ENCODE measurements at regions not wholly inside any gene's neighbourhood (a gene's known extent, or its start where the extent isn't known, plus 50 kb on each side); places are given as distances from the start of the nearest gene placed in this dataset.
"Not testable (repeated sequence)": the region's sequence is repeated elsewhere in the genome, so short reads cannot be mapped to it uniquely, and the experiment has no call there.

DNA sequence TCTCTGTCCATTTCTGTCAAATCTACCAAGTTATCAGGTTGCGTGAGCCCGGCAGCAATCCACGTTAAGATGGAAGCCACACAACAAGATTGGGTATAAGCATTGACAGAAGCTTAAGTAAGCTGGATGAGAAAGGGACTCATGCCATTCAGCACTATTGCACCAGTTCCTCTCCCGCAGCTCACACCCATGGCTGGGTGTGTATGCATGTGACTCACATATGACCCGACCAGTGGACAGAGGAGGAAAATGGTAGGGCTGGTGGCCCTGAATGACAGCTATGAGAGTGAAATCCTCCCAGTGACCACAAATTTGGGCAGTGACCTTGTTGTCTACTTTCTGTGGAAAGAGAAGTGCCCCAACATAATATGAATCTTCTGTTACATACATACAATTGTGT lies 113.5 kb downstream of the OTOR start:
- no peak overlapping the region for H3K27ac ChIP-seq (ENCODE audit: low read depth, low read length)
- H3K9ac ChIP-seq (ENCODE audit: low read depth in 1 of 2, low read length in 2 of 2), result no peak overlapping the region

DNA sequence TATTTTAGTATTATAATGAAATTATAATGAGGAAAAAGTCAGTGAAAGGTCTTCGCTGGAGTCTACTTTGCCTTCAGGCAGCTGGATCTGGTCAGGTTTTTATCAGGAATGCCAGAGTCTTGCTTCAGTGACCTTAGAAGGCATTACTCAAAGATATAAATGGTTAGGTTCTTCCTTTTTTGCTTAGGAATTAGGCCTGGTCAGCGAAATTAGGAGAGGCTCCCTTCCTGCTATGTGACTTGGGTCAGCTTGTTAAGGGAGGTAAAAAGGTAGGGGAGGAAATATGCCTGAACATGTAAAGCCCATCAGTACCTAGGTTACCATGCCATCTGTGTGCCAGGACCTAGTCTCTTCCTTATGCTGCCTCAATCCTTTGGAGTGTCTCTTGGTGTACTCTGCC lies 115.1 kb downstream of the OTOR start:
- Histone ChIP-seq H3K9ac (ENCODE audit: low read depth in 1 of 2, low read length in 2 of 2) (no peak overlapping the region), H3K9me3 (ENCODE audit: control insufficient read depth in 1 of 2, low read length in 2 of 2) (no peaks in the 10 kb centered on the region), H3K27ac (ENCODE audit: low read depth, low read length) (no peak overlapping the region), H3K27me3 (ENCODE audit: control insufficient read depth in 1 of 2, insufficient read depth in 2 of 2, low read length in 2 of 2) (no peaks in the 10 kb centered on the region), H3K4me3 (ENCODE audit: low read depth in 1 of 2, low read length in 2 of 2) (no peak overlapping the region), H3K4me1 (ENCODE audit: control insufficient read depth in 1 of 2, insufficient read depth in 2 of 2, low read length in 2 of 2) (no peaks in the 10 kb centered on the region), H3K36me3 (ENCODE audit: control insufficient read depth in 1 of 2, insufficient read depth in 2 of 2, low read length in 2 of 2) (no peaks in the 10 kb centered on the region)

More for the DNA sequence above, 113.5 kb downstream of the OTOR start:
- Histone ChIP-seq H3K4me1 (ENCODE audit: control insufficient read depth in 1 of 2, insufficient read depth in 2 of 2, low read length in 2 of 2) (no peaks in the 10 kb centered on the region), H3K27me3 (ENCODE audit: control insufficient read depth in 1 of 2, insufficient read depth in 2 of 2, low read length in 2 of 2) (no peaks in the 10 kb centered on the region), H3K9me3 (ENCODE audit: control insufficient read depth in 1 of 2, low read length in 2 of 2) (no peaks in the 10 kb centered on the region), H3K36me3 (ENCODE audit: control insufficient read depth in 1 of 2, insufficient read depth in 2 of 2, low read length in 2 of 2) (no peaks in the 10 kb centered on the region), H3K4me3 (ENCODE audit: low read depth in 1 of 2, low read length in 2 of 2) (no peak overlapping the region)

DNA sequence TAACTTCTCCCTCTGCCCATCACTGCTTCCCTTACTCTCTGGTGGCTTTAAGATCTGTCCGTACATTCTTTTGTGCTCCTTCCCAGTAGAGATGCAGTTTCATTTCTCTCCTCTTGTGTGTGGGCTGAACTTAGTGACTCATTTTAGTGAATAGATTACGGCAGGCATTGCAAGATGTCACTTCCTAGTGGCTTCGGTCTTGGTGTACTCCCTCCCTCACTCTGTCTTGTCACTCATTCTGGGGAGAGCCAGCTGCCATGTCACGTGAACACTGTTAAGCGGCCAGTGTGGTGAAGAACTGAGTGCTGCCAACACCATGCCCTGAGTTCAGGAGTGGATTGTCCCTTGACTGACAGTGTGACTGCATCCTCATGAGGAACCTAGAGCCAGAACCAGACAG lies 115.9 kb downstream of the OTOR start:
- Histone ChIP-seq H3K27me3 (ENCODE audit: control insufficient read depth in 1 of 2, insufficient read depth in 2 of 2, low read length in 2 of 2) (no peaks in the 10 kb centered on the region), H3K27ac (ENCODE audit: low read depth, low read length) (no peak overlapping the region), H3K9ac (ENCODE audit: low read depth in 1 of 2, low read length in 2 of 2) (no peak overlapping the region), H3K36me3 (ENCODE audit: control insufficient read depth in 1 of 2, insufficient read depth in 2 of 2, low read length in 2 of 2) (no peaks in the 10 kb centered on the region), H3K4me3 (ENCODE audit: low read depth in 1 of 2, low read length in 2 of 2) (no peak overlapping the region), H3K9me3 (ENCODE audit: control insufficient read depth in 1 of 2, low read length in 2 of 2) (no peaks in the 10 kb centered on the region), H3K4me1 (ENCODE audit: control insufficient read depth in 1 of 2, insufficient read depth in 2 of 2, low read length in 2 of 2) (no peaks in the 10 kb centered on the region)

DNA sequence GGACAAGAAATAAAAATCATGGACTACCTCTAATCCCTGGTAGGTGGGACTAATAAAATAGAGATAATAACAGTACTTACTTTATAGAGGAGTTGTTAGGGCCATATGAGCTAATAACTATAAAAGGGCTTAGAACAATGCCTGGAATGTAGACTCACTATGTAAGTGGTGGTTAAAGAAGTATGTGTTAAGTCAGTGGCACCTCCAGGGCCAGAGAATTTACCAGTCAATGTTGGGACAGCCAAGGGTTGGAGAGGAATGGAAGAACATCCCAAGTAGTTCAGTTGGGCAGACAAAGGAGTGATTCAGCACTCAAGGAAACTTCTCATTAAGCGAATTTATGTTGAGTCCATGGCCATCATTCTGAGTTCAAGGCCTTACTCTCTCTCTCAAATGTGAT lies 116.8 kb downstream of the OTOR start:
- Histone ChIP-seq H3K9ac (ENCODE audit: low read depth in 1 of 2, low read length in 2 of 2) (no peak overlapping the region), H3K4me3 (ENCODE audit: low read depth in 1 of 2, low read length in 2 of 2) (no peak overlapping the region)

DNA sequence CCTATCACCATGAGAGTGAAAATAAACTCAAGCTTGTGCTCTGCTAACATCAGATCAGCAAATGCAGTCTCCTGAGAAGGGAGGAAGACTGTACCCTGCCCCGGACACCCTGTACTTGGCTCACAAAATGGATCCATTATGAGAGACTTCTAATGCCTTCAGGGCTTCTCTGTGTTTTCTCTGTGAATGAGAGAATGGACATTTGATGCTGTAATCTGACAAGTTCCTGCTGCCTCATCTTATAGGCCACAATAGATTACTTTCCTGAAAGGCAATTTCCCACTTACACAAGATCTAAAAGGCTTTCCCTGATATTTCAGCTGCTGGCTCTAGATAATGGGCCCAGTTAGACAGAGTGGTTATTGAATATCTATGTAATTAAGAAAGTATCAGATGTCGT lies 117.2 kb downstream of the OTOR start:
- no peaks in the 10 kb centered on the region for H3K36me3 ChIP-seq (ENCODE audit: control insufficient read depth in 1 of 2, insufficient read depth in 2 of 2, low read length in 2 of 2)
- no peak overlapping the region for H3K27ac ChIP-seq (ENCODE audit: low read depth, low read length)
- H3K4me1 ChIP-seq (ENCODE audit: control insufficient read depth in 1 of 2, insufficient read depth in 2 of 2, low read length in 2 of 2), result no peaks in the 10 kb centered on the region
- H3K27me3 ChIP-seq (ENCODE audit: control insufficient read depth in 1 of 2, insufficient read depth in 2 of 2, low read length in 2 of 2), result no peaks in the 10 kb centered on the region
- no peak overlapping the region for H3K4me3 ChIP-seq (ENCODE audit: low read depth in 1 of 2, low read length in 2 of 2)
- H3K9ac ChIP-seq (ENCODE audit: low read depth in 1 of 2, low read length in 2 of 2), result no peak overlapping the region
- no peaks in the 10 kb centered on the region for H3K9me3 ChIP-seq (ENCODE audit: control insufficient read depth in 1 of 2, low read length in 2 of 2)

More for the DNA sequence above, 116.8 kb downstream of the OTOR start:
- no peaks in the 10 kb centered on the region for H3K36me3 ChIP-seq (ENCODE audit: control insufficient read depth in 1 of 2, insufficient read depth in 2 of 2, low read length in 2 of 2)
- no peaks in the 10 kb centered on the region for H3K4me1 ChIP-seq (ENCODE audit: control insufficient read depth in 1 of 2, insufficient read depth in 2 of 2, low read length in 2 of 2)
- H3K27ac ChIP-seq (ENCODE audit: low read depth, low read length), result no peak overlapping the region
- no peaks in the 10 kb centered on the region for H3K27me3 ChIP-seq (ENCODE audit: control insufficient read depth in 1 of 2, insufficient read depth in 2 of 2, low read length in 2 of 2)
- H3K9me3 ChIP-seq (ENCODE audit: control insufficient read depth in 1 of 2, low read length in 2 of 2), result no peaks in the 10 kb centered on the region

DNA sequence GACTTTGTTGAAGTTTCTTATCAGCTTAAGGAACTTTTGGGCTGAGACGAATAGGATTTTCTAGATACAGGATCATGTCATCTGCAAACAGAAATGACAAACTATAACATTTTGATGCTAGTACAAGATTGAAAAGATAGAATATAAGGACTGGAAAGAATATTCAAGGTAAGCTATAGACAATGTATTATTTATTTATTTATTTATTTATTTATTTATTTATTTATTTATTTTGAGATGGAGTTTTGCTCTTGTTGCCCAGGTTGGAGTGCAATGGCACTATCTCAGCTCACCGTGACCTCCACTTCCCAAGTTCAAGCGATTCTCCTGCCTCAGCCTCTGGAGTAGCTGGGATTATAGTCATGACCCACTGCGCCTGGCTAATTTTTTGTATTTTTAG lies 125.0 kb downstream of the OTOR start:
- H3K36me3 ChIP-seq (ENCODE audit: control insufficient read depth in 1 of 2, insufficient read depth in 2 of 2, low read length in 2 of 2); H3K9ac ChIP-seq (ENCODE audit: low read depth in 1 of 2, low read length in 2 of 2); H3K4me1 ChIP-seq (ENCODE audit: control insufficient read depth in 1 of 2, insufficient read depth in 2 of 2, low read length in 2 of 2); H3K9me3 ChIP-seq (ENCODE audit: control insufficient read depth in 1 of 2, low read length in 2 of 2); H3K27me3 ChIP-seq (ENCODE audit: control insufficient read depth in 1 of 2, insufficient read depth in 2 of 2, low read length in 2 of 2); H3K27ac ChIP-seq (ENCODE audit: low read depth, low read length); H3K4me3 ChIP-seq (ENCODE audit: low read depth in 1 of 2, low read length in 2 of 2): not testable (repeated sequence)

DNA sequence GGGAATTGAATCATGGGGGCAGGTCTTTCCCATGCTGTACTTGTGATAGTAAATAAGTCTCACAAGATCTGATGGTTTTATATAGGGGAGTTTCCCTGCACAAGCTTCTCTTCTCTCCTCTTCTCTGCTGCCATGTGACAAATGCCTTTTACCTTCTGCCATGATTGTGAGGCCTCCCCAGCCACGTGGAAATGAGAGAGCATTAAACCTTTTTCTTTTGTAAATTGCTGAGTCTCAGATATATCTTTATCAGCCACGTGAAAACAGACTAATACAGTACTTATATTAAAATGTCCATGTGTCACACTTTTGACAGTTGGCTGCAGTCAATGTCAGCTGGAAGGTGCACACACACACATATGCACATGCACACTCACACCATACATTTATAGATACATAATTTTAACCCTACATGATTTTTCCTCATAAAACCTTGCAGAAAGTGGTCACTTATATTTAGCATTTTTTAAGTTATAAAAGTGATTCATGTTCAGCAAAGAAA lies 128.9 kb downstream of the OTOR start:
- no peaks in the 10 kb centered on the region for H3K4me1 ChIP-seq (ENCODE audit: control insufficient read depth in 1 of 2, insufficient read depth in 2 of 2, low read length in 2 of 2)
- no peak overlapping the region for H3K4me3 ChIP-seq (ENCODE audit: low read depth in 1 of 2, low read length in 2 of 2)
- no peaks in the 10 kb centered on the region for H3K27me3 ChIP-seq (ENCODE audit: control insufficient read depth in 1 of 2, insufficient read depth in 2 of 2, low read length in 2 of 2)
- H3K27ac ChIP-seq (ENCODE audit: low read depth, low read length), result no peak overlapping the region
- H3K36me3 ChIP-seq (ENCODE audit: control insufficient read depth in 1 of 2, insufficient read depth in 2 of 2, low read length in 2 of 2), result no peaks in the 10 kb centered on the region
- H3K9ac ChIP-seq (ENCODE audit: low read depth in 1 of 2, low read length in 2 of 2), result no peak overlapping the region
- H3K9me3 ChIP-seq (ENCODE audit: control insufficient read depth in 1 of 2, low read length in 2 of 2), result no peaks in the 10 kb centered on the region

DNA sequence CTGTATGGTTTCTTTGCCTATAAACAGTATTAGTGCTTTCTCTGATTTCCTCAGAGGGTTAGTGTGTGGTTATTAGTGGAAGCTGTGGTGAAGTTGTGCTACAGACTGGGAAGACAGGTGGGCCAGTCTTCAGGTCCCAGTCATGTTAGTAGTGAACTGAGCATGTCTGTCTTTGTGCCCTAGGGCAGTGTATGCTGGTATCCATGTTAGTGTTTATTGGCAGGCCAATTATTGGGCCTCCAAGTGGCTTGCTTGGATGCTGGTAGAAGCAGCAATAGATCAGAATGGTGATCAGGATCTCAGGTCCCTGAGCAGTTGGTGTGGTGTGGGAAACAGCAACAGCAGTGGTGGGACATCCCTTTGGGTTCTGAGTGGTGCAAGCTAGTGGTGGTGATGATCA lies 137.6 kb downstream of the OTOR start:
- Histone ChIP-seq H3K4me3 (ENCODE audit: low read depth in 1 of 2, low read length in 2 of 2) (no peak overlapping the region), H3K27ac (ENCODE audit: low read depth, low read length) (no peak overlapping the region), H3K9me3 (ENCODE audit: control insufficient read depth in 1 of 2, low read length in 2 of 2) (no peaks in the 10 kb centered on the region), H3K27me3 (ENCODE audit: control insufficient read depth in 1 of 2, insufficient read depth in 2 of 2, low read length in 2 of 2) (no peaks in the 10 kb centered on the region), H3K36me3 (ENCODE audit: control insufficient read depth in 1 of 2, insufficient read depth in 2 of 2, low read length in 2 of 2) (no peaks in the 10 kb centered on the region), H3K9ac (ENCODE audit: low read depth in 1 of 2, low read length in 2 of 2) (no peak overlapping the region), H3K4me1 (ENCODE audit: control insufficient read depth in 1 of 2, insufficient read depth in 2 of 2, low read length in 2 of 2) (no peaks in the 10 kb centered on the region)

DNA sequence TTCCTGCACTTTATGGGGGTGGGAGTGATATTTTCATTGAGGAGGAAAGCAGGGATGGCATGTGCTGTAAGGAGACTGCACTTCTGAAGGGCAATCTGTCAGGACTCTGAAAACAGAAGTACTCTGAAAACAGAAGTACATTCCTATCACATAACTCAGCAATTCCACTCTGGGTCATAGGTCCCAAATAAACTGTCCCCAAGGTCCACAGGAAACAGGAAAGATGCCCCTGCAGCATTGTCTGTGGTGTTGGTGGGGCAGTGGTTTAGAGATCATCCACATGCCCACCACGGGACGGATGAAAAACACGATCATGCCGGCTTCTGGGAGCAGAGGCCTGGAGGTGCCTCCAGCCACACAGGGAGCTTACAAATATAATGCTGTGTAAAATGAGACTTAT lies 150.3 kb downstream of the OTOR start:
- Histone ChIP-seq H3K27ac (ENCODE audit: low read depth, low read length) (no peak overlapping the region), H3K27me3 (ENCODE audit: control insufficient read depth in 1 of 2, insufficient read depth in 2 of 2, low read length in 2 of 2) (no peaks in the 10 kb centered on the region), H3K4me3 (ENCODE audit: low read depth in 1 of 2, low read length in 2 of 2) (no peak overlapping the region), H3K4me1 (ENCODE audit: control insufficient read depth in 1 of 2, insufficient read depth in 2 of 2, low read length in 2 of 2) (no peaks in the 10 kb centered on the region), H3K9ac (ENCODE audit: low read depth in 1 of 2, low read length in 2 of 2) (no peak overlapping the region), H3K36me3 (ENCODE audit: control insufficient read depth in 1 of 2, insufficient read depth in 2 of 2, low read length in 2 of 2) (no peaks in the 10 kb centered on the region), H3K9me3 (ENCODE audit: control insufficient read depth in 1 of 2, low read length in 2 of 2) (no peaks in the 10 kb centered on the region)

DNA sequence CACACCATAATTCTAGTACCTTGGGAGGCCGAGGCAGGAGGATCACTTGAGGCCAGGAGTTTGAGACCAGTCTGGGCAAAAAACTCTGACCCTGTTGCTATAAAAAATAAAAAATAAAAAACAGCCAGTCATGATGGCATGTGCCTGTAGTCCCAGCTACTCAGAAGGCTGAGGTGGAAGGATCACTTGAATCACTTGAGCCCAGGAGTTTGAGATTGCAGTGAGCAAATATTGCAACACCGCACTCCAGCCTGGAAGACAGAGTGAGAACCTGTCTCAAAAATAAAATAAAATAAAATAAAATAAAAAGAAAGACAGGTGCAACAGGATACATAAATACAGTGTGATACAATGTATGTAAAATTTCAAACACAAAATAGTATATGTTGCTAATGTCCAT lies 154.5 kb downstream of the OTOR start:
- Histone ChIP-seq H3K27ac (ENCODE audit: low read depth, low read length) (no peak overlapping the region), H3K4me1 (ENCODE audit: control insufficient read depth in 1 of 2, insufficient read depth in 2 of 2, low read length in 2 of 2) (no peaks in the 10 kb centered on the region), H3K9ac (ENCODE audit: low read depth in 1 of 2, low read length in 2 of 2) (no peak overlapping the region)

DNA sequence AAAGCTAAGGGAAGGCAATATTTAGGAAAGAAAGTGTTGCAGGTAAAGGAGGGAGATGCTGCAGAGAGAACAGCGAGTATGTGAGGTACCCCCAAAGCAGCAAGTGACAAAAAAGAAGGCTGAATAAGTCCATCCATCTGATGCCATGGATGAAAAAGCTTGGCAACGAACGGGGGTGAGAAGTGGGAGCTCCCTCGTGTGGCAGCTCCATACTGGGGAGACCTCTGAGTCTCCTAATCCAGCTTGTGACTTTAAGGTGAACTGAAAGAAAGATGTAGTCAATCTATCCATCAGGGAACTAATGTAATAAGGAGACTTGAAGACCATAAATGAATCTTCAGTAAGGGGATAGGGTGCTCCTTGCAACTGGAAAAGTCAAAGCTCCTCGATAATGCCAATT lies 156.6 kb downstream of the OTOR start:
- no peak overlapping the region for H3K9ac ChIP-seq (ENCODE audit: low read depth in 1 of 2, low read length in 2 of 2)
- no peaks in the 10 kb centered on the region for H3K9me3 ChIP-seq (ENCODE audit: control insufficient read depth in 1 of 2, low read length in 2 of 2)

More for the DNA sequence above, 154.5 kb downstream of the OTOR start:
- no peaks in the 10 kb centered on the region for H3K9me3 ChIP-seq (ENCODE audit: control insufficient read depth in 1 of 2, low read length in 2 of 2)
- no peaks in the 10 kb centered on the region for H3K36me3 ChIP-seq (ENCODE audit: control insufficient read depth in 1 of 2, insufficient read depth in 2 of 2, low read length in 2 of 2)
- H3K4me3 ChIP-seq (ENCODE audit: low read depth in 1 of 2, low read length in 2 of 2), result no peak overlapping the region
- H3K27me3 ChIP-seq (ENCODE audit: control insufficient read depth in 1 of 2, insufficient read depth in 2 of 2, low read length in 2 of 2), result no peaks in the 10 kb centered on the region

More for the DNA sequence above, 156.6 kb downstream of the OTOR start:
- Histone ChIP-seq H3K27ac (ENCODE audit: low read depth, low read length) (no peak overlapping the region), H3K27me3 (ENCODE audit: control insufficient read depth in 1 of 2, insufficient read depth in 2 of 2, low read length in 2 of 2) (no peaks in the 10 kb centered on the region), H3K36me3 (ENCODE audit: control insufficient read depth in 1 of 2, insufficient read depth in 2 of 2, low read length in 2 of 2) (no peaks in the 10 kb centered on the region), H3K4me3 (ENCODE audit: low read depth in 1 of 2, low read length in 2 of 2) (no peak overlapping the region), H3K4me1 (ENCODE audit: control insufficient read depth in 1 of 2, insufficient read depth in 2 of 2, low read length in 2 of 2) (no peaks in the 10 kb centered on the region)
